ENCODE measurements at regions not wholly inside any gene's neighbourhood (a gene's known extent, or its start where the extent isn't known, plus 50 kb on each side); places are given as distances from the start of the nearest gene placed in this dataset.
"Not testable (repeated sequence)": the region's sequence is repeated elsewhere in the genome, so short reads cannot be mapped to it uniquely, and the experiment has no call there.

GRCh38 chr4:12548678-12549077 lies 935.5 kb downstream of the RAB28 start:
- no peak for DNase-seq

GRCh38 chr4:12545812-12546211 lies 938.3 kb downstream of the RAB28 start:
- DNase-seq = no peak

DNA sequence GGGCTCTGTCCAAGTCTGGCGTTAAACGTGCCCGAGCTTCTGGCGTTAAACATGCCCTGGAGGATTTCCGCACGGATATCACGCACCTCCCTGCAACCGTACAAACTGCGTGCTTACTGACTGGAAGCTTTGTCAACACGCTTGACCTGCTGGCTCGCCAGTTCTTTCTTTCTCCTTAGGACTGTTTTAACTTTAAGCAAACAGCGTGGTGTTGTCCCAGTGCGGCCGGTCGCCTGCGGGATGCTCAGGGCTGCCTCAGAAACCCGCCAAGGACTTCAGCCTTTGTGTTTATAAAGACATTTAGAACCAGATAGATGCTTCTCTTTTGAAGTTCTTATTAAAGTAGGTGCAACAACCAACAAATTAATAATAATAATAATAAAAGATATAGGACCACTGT lies 946.0 kb downstream of the RAB28 start:
- DNase-seq = no peak

DNA sequence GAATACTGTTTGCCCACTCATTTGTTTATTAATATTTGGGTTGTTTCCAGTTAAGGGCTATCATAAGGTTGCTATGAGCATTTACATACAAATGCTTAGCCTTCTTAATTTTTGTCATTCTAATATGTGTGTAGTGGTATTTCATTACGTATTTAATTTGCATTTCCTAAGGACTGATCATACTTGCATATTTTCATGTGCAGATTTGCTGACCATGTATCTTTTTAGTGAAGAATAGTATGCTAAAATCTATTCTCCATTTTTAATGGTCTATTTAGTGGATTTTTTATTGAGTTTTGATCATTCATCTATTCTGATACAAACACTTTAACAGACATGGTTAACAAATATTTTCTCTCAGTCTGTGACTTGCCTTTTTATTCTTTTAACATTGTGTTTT lies 949.5 kb downstream of the RAB28 start:
- no peak for DNase-seq

- DNase-seq = no peak
Observed at GRCh38 chr4:12519426-12519825, 964.7 kb downstream of the RAB28 start.

- no peak for DNase-seq
Observed at GRCh38 chr4:12507868-12508481, 976.2 kb downstream of the RAB28 start.

DNA sequence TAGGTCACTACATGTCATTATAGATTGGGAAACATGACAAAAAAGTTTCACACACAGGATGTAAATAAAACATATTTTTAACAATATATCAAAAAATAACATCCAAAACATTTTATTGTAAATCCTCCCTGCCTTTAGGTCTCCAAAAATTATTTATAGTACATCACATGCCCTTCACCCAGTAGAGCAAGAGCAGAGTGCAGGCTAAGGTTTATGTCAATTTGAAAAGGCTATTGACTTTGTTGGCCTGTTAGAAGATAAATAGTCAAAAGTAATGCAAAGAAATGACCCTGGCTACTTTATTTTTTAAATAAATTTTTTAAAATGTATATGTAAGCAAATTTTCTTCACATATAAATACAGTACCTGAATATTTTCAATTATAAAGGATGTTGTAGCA lies 983.7 kb downstream of the RAB28 start:
- no peak for DNase-seq

- no peak for DNase-seq
Observed at GRCh38 chr4:12499693-12500092, 984.4 kb downstream of the RAB28 start.

- no peak for DNase-seq
Observed at GRCh38 chr4:12495211-12495610, 988.9 kb downstream of the RAB28 start.

GRCh38 chr4:12492730-12493393 lies 991.3 kb downstream of the RAB28 start:
- DNase-seq = no peak

DNA sequence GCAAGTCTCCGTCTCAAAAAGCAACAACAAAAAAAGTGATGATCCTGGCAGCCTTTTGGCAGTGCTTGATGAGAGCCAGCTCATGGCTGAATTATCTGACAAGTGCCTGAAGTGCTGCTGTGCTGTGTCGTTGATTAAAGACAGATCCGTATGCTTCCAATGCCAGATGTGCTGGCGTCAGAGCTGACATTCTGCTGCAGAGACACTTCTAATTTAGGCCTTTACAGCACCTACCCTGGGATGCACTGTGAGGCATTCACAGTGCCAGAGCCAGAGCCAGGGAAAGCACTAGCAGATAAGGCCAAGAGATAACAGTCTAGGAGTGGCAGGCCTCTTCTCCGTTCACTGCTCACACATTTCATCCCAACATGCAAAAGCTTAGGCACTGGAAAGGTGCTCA lies 995.5 kb downstream of the RAB28 start:
- no peak for DNase-seq

- no peak for DNase-seq
Observed at GRCh38 chr4:12487000-12487399, 997.1 kb downstream of the RAB28 start.

GRCh38 chr4:12472087-12472486 lies 1012.1 kb downstream of the RAB28 start:
- DNase-seq = no peak

- DNase-seq = no peak
Observed at GRCh38 chr4:12471193-12471592, 1012.9 kb downstream of the RAB28 start.

DNA sequence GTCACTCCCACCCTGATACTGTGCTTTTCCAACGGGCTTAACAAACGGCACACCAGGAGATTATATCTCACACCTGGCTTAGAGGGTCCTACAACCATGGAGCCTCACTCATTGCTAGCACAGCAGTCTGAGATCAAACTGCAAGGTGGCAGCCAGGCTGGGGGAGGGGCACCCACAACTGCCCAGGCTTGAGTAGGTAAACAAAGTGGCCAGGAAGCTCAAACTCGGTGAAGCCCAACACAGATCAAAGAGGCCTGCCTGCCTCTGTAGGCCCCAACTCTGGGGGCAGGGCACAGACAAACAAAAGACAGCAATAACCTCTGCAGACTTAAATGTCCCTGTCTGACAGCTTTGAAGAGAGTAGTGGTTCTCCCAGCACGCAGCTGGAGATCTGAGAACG lies 1022.6 kb downstream of the RAB28 start:
- not testable (repeated sequence) for DNase-seq

- no peak for DNase-seq
Observed at GRCh38 chr4:12459126-12459525, 1025.0 kb downstream of the RAB28 start.

DNA sequence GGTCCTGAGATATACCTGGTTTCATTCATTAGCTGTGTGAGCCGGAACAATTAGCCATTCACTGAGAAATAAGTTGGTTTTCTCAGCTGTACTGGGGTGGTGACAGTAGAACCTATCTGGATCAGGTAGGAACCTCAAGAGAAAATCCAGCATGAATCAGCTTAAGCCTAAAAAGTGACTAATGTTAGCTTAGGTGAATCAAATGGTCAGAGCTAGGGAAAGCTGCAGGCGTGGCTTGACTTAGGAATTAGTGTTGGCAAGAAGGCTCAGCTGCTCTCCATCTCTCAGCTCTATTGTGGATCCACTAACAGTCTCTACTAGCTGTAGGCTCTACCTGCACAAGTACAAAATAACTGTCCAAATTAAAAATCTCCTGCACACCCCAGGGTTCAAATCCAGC lies 1025.5 kb downstream of the RAB28 start:
- no peak for DNase-seq

- DNase-seq = no peak
Observed at GRCh38 chr4:12452291-12452690, 1023.6 kb upstream of the HS3ST1 start.

- DNase-seq = no peak
Observed at GRCh38 chr4:12447451-12447850, 1018.8 kb upstream of the HS3ST1 start.

GRCh38 chr4:12446657-12447185 lies 1018.0 kb upstream of the HS3ST1 start:
- DNase-seq = no peak

DNA sequence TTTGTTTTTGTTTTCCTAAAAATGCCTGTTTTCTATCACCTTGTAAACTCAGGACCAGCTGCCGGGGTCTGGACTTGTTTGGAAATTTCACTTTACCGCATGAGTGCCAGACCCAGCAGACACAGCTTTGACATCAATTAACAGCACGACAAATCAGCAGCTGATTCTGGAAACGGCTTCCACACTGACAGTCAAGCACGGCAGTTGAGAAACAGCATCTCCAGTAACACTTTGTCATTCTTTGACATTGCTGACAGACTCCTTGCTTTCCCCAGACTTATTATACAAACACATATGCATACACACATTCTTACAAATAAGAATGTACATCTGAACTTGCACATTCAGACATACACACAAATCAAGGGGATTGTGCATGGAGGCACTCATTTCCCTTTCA lies 1017.6 kb upstream of the HS3ST1 start:
- no peak for DNase-seq

DNA sequence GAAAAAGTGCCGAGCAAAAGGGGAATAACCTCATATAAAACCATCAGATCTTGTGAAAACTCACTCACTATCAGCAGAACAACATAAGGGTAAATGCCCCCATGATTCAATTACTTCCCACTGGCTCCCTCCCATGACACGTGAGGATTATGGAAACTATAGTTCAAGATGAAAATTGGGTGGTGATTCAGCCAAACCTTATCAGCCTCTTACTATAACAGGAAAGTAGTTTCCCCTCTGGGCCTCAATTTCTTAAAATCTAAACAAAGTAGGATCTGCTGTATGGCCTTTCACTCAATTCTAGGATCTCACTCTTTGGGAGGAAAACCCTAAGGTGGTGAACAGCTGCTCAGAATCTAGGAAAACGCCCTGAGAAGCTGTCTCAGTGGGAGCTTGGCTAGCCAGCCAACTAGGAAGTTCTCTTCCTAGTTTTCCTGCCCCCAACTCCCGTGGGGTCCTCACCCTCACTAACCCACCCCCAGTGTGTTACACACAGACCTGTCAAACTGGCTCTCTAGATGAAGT lies 1017.1 kb upstream of the HS3ST1 start:
- no peak for DNase-seq

DNA sequence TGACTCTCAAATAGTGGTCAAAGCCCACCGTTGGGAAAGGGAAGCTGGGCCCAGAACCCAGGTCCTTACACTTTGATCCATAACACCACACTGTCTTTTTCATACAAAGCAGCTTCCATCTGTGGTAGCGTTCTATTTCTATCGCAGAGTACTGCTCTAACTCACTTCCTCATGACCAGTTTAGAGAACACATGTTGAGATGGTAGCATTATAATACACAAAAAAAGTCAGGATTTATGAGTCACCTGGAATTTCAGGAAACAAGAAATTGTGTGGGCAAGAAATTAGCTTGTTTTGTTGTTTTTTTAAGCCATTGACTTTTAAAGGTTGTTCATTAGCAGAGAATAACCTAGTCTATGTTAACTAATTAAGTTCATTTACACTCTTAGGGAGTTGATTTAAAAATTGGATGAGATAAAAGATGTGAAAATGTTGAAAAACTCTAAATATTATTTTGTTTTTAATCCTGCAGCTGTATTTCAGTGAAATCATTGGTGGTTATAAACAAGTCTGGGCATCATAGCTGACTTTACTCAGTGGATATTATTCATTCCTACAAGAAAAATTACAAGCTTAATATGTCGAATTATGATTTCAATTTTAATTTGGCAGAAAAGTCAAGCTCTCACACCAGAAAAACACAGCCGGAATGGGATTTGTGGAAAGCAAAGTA lies 1011.1 kb upstream of the HS3ST1 start:
- no peak for DNase-seq

DNA sequence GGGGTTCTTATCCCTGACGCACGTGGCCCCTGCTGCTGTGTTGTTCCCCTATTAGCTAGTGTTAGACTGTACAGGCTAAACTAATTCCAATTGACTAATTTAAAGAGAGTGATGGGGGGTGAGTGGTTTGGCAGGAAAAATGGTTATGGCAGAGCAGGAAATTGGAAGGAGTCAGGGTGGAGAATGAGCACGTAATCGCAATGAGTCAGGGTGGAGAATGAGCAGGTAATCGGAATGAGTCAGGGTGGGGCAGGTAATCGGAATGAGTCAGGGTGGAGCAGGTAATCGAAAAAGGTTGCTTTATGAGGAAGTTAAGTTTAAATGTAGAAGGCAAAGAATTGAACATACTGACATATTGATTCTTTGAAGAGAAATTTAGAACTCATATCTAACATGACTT lies 1002.6 kb upstream of the HS3ST1 start:
- not testable (repeated sequence) for DNase-seq
